ENCODE measurements at regions not wholly inside any gene's neighbourhood (a gene's known extent, or its start where the extent isn't known, plus 50 kb on each side); places are given as distances from the start of the nearest gene placed in this dataset.

DNA sequence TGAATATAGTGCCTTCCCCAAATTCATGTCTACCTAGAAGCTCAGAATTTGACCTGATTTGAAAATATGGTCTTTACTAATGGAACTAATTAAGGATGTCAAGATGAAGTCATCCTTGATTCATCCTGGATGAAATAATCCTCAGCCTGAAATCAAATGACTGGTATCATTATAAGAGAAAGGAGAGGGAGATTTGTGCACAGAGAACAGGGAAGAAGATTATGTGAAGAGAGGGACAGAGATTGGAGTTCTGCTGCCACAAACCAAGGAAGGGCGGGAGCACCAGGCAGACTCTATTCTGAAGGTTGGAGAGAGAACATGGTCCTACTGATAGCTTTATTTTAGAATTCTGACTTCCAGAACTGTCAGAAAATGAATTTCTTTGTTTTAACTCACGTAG is 680.9 kb upstream of the AADAT start:
- Histone ChIP-seq H3F3A (replicated peaks; ENCODE audit: low read depth) (no peaks in the 10 kb centered on the region), H2AFZ (peak overlapping the region; percentile 23; the same call in 1 of the 2 replicates), H3K27me3 (ENCODE audit: insufficient read depth) (no peaks in the 10 kb centered on the region), H3K4me2 (no peak overlapping the region), H3K4me1 (ENCODE audit: insufficient read depth) (no peaks in the 10 kb centered on the region), H3K27ac (ENCODE audit: low read depth) (no peak overlapping the region), H4K20me1 (replicated peaks; ENCODE audit: insufficient read depth) (no peaks in the 10 kb centered on the region), H3K36me3 (ENCODE audit: insufficient read depth) (no peaks in the 10 kb centered on the region), H3K9me2 (ENCODE audit: insufficient read depth) (0 out of 2 replicates have a peak, but pooled peaks cover 2% of the 10 kb centered on the region), H3K79me2 (replicated peaks; ENCODE audit: insufficient read depth) (no peaks in the 10 kb centered on the region), H3K4me3 (no peak overlapping the region)
- Mint-ChIP-seq H3K36me3 (ENCODE audit: low read depth) (no peaks in the 10 kb centered on the region), H3K4me3 (no peak overlapping the region), H3K27ac (no peak overlapping the region), H3K27me3 (ENCODE audit: insufficient read depth, low read depth, poor library complexity) (no peaks in the 10 kb centered on the region), H3K9me3 (peaks cover 2% of the 10 kb centered on the region; the same call in 1 of the 3 replicates), H3K4me1 (peaks cover 4% of the 10 kb centered on the region; the same call in 1 of the 3 replicates)
- no peak for DNase-seq (ENCODE audit: low spot score)
- no peak for ATAC-seq
- TF ChIP-seq STAT1 (IDR thresholded peaks at IDR 0.05; ENCODE audit: unreplicated experiment): no peak
- TF ChIP-seq NANOG (IDR thresholded peaks at IDR 0.05; ENCODE audit: borderline replicate concordance): no peak
- TF ChIP-seq, protein P1, sequence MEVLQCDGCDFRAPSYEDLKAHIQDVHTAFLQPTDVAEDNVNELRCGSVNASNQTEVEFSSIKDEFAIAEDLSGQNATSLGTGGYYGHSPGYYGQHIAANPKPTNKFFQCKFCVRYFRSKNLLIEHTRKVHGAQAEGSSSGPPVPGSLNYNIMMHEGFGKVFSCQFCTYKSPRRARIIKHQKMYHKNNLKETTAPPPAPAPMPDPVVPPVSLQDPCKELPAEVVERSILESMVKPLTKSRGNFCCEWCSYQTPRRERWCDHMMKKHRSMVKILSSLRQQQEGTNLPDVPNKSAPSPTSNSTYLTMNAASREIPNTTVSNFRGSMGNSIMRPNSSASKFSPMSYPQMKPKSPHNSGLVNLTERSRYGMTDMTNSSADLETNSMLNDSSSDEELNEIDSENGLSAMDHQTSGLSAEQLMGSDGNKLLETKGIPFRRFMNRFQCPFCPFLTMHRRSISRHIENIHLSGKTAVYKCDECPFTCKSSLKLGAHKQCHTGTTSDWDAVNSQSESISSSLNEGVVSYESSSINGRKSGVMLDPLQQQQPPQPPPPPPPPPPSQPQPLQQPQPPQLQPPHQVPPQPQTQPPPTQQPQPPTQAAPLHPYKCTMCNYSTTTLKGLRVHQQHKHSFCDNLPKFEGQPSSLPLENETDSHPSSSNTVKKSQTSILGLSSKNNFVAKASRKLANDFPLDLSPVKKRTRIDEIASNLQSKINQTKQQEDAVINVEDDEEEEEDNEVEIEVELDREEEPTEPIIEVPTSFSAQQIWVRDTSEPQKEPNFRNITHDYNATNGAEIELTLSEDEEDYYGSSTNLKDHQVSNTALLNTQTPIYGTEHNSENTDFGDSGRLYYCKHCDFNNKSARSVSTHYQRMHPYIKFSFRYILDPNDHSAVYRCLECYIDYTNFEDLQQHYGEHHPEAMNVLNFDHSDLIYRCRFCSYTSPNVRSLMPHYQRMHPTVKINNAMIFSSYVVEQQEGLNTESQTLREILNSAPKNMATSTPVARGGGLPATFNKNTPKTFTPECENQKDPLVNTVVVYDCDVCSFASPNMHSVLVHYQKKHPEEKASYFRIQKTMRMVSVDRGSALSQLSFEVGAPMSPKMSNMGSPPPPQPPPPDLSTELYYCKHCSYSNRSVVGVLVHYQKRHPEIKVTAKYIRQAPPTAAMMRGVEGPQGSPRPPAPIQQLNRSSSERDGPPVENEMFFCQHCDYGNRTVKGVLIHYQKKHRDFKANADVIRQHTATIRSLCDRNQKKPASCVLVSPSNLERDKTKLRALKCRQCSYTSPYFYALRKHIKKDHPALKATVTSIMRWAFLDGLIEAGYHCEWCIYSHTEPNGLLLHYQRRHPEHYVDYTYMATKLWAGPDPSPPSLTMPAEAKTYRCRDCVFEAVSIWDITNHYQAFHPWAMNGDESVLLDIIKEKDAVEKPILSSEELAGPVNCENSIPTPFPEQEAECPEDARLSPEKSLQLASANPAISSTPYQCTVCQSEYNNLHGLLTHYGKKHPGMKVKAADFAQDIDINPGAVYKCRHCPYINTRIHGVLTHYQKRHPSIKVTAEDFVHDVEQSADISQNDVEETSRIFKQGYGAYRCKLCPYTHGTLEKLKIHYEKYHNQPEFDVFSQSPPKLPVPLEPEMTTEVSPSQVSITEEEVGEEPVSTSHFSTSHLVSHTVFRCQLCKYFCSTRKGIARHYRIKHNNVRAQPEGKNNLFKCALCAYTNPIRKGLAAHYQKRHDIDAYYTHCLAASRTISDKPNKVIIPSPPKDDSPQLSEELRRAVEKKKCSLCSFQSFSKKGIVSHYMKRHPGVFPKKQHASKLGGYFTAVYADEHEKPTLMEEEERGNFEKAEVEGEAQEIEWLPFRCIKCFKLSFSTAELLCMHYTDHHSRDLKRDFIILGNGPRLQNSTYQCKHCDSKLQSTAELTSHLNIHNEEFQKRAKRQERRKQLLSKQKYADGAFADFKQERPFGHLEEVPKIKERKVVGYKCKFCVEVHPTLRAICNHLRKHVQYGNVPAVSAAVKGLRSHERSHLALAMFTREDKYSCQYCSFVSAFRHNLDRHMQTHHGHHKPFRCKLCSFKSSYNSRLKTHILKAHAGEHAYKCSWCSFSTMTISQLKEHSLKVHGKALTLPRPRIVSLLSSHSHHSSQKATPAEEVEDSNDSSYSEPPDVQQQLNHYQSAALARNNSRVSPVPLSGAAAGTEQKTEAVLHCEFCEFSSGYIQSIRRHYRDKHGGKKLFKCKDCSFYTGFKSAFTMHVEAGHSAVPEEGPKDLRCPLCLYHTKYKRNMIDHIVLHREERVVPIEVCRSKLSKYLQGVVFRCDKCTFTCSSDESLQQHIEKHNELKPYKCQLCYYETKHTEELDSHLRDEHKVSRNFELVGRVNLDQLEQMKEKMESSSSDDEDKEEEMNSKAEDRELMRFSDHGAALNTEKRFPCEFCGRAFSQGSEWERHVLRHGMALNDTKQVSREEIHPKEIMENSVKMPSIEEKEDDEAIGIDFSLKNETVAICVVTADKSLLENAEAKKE (CRISPR knock-in tag; IDR thresholded peaks at IDR 0.05): no peak
- TF ChIP-seq, protein P2, sequence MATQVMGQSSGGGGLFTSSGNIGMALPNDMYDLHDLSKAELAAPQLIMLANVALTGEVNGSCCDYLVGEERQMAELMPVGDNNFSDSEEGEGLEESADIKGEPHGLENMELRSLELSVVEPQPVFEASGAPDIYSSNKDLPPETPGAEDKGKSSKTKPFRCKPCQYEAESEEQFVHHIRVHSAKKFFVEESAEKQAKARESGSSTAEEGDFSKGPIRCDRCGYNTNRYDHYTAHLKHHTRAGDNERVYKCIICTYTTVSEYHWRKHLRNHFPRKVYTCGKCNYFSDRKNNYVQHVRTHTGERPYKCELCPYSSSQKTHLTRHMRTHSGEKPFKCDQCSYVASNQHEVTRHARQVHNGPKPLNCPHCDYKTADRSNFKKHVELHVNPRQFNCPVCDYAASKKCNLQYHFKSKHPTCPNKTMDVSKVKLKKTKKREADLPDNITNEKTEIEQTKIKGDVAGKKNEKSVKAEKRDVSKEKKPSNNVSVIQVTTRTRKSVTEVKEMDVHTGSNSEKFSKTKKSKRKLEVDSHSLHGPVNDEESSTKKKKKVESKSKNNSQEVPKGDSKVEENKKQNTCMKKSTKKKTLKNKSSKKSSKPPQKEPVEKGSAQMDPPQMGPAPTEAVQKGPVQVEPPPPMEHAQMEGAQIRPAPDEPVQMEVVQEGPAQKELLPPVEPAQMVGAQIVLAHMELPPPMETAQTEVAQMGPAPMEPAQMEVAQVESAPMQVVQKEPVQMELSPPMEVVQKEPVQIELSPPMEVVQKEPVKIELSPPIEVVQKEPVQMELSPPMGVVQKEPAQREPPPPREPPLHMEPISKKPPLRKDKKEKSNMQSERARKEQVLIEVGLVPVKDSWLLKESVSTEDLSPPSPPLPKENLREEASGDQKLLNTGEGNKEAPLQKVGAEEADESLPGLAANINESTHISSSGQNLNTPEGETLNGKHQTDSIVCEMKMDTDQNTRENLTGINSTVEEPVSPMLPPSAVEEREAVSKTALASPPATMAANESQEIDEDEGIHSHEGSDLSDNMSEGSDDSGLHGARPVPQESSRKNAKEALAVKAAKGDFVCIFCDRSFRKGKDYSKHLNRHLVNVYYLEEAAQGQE (IDR thresholded peaks at IDR 0.05; ENCODE audit: unreplicated experiment): no peak
- no peak for TF ChIP-seq ETS1 (IDR thresholded peaks at IDR 0.05)
- no peak for TF ChIP-seq ZNF331 (CRISPR knock-in tag; IDR thresholded peaks at IDR 0.05; ENCODE audit: low read depth)

Measured in GM23338 (cell line).